Activated naive CD4-positive, alpha-beta T cell (primary cell): ENCODE measurements at regions not wholly inside any gene's neighbourhood (a gene's known extent, or its start where the extent isn't known, plus 50 kb on each side); places are given as distances from the start of the nearest gene placed in this dataset.

Experiments
- DNase-seq, 4 experiments: peaks; one replicate each; lab custom pipeline; 2025; lab: John Stamatoyannopoulos, UW

- no peak for DNase-seq
Observed at GRCh38 chr2:217193431-217194340, 333.8 kb upstream of the TNP1 start.

GRCh38 chr2:217192366-217192765, 332.5 kb upstream of the TNP1 start:
- no peak for DNase-seq

DNA sequence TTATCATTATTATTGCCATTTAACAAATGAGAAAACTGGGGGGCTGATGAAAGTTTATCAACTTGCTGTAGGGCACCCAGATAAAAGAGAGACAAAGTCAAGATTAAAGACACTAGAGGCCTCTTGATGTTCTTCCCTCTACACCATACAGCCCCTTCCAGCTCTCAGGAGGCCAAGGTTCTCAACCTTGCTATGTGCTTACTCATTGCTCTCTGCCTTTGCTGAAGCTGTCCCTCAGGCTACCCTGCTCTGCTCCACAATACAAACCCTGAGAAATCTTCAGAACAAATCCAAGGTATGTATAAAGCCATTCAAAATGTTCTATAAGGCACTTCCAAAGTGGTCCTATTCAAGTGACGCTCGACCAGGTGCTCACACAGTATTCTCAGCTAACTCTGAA, 329.9 kb upstream of the TNP1 start:
- no peak for DNase-seq

GRCh38 chr2:217189131-217189530, 329.3 kb upstream of the TNP1 start:
- no peak for DNase-seq

DNA sequence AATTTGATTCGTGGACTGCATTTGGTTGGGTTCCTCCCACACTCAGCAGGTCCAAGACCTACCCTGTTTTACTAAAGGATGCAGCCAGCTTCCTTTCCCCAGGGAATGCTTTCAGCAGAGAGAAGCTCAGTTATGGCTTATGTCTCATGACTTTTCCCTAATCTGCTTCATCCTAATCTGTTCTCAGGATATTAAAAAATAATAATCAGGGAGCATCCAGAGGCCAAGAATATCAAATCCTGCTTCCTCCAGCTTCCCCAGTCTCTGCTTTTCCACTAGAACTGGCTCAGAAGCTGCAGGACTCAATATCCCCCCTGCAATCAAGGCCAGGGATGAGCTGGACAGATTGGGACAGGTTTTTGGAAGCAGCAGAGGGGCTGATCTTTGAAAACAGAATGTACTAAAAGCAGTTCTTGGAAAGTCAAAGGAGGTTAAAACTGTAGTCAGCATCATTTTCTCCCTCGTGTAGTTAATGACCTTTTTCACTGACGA, 326.9 kb upstream of the TNP1 start:
- no peak for DNase-seq

DNA sequence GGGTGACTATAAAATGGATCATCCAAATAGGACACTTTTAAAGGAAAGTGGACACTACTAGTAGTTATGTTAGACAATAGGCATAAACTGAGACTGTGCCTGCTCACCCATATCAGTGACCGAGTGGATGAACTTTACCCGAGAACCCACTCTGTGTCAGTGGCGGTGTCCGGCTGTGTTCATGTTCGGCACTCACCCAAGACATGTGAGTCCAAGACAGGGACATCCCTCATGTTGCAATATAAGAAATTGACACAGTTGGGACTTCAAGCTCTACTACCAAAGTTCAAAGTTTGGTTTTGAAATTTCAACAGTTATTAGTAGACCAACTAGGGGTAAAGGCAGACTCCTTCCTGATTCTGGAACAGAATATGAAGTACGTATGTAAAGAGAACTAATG, 326.3 kb upstream of the TNP1 start:
- DNase-seq: no peak

GRCh38 chr2:217185265-217185995, 325.6 kb upstream of the TNP1 start:
- no peak for DNase-seq

- DNase-seq: no peak
Observed at GRCh38 chr2:217184242-217184641, 324.4 kb upstream of the TNP1 start.

- DNase-seq: no peak
Observed at GRCh38 chr2:217183471-217183870, 323.6 kb upstream of the TNP1 start.

DNA sequence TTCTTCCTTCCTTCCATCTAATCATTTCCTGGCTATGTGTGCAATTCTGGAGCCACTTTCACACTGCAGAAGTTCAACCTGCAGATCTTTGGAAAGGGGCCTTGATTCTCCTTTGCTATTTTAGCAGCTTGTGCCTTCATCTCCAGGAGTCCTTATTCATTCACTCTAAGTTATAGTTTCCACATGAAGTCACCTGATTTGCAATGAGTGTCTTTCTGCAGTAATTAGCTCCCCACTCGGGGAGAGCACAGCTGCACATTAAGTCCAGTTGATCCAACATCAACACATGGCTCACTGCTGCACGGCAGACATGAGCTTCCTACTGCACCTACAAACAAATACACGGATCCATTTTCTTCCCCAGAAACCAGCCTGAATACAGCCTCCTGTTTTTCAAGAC, 323.1 kb upstream of the TNP1 start:
- no peak for DNase-seq

DNA sequence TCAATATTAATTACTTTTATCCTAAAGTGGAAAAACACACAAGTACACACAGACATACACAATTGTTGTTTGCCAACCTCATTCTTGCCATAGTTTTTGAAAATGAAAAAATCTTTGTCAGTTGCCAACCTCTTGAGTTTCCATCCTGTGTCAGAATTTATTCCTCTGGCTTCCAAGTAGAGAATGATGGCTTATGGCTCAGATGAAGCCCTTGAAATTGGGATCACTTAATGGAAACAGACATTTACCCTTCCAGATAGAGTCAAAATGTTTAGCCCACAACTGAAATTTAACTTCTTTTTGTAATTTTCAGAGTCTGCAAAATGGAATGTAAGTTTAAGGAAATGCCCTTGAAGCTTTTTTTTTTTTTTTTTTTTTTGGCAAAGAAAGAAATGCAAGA, 321.6 kb upstream of the TNP1 start:
- no peak for DNase-seq

DNA sequence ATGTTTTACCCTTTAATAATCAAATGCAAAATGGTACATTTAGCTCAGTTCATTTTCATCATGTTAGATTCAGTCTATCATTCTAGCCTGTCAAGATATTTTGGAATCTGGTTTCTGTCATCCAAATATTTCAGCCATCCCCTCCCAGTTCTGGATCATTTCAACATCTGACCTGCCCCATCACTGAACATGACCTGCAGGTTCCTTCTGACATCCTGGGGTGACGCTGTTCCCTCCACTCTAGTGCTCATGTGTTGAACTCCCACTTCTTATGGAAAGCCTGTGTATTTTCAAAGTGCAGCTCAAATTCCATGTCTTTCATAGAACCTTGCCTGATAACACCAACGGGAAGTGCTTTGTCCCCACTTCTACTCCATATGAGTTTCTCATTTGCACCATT, 320.0 kb upstream of the TNP1 start:
- no peak for DNase-seq

- DNase-seq: no peak
Observed at GRCh38 chr2:217178341-217178740, 318.5 kb upstream of the TNP1 start.

DNA sequence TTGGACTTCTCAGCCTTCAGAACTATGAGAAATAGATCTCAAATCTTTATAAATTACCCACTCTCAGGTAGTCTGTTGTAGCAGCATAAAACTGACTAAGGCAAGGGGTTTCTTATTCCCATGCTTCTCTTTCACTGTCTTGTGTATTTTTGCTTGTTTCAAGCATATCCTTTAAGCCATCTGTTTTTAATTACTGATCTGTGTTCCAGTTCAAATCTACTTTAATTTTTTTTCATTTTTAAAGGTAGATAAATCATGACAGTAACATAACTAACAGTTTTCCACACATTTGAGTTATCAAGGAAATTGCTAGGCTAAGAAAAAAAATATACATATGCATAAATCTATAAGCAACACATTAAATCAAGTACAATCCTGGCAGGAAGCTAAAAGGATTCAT, 317.9 kb upstream of the TNP1 start:
- DNase-seq: no peak

GRCh38 chr2:217171874-217172273, 312.0 kb upstream of the TNP1 start:
- no peak for DNase-seq

GRCh38 chr2:217168496-217168895, 308.6 kb upstream of the TNP1 start:
- no peak for DNase-seq

- DNase-seq: no peak
Observed at GRCh38 chr2:217167531-217167930, 307.7 kb upstream of the TNP1 start.

- DNase-seq: no peak
Observed at GRCh38 chr2:217166241-217166850, 306.5 kb upstream of the TNP1 start.

DNA sequence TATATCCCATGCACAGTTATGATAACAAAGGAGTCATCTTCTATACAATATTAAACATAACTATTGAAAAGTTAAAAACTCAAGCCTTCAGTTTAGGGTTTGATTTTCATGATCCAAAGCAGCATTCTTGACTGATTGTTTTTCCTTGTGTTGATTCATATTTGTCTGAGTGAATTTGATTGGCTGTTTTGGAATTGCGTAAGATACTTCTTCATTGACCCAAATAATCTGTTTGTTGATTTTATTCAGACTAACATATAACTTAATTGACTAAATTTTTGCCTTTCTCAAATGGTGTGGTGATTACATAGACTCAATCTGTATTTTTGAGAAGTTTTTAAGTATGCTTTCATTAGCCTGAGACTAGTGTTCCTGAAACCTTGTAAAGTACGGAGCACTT, 305.7 kb upstream of the TNP1 start:
- DNase-seq: no peak

DNA sequence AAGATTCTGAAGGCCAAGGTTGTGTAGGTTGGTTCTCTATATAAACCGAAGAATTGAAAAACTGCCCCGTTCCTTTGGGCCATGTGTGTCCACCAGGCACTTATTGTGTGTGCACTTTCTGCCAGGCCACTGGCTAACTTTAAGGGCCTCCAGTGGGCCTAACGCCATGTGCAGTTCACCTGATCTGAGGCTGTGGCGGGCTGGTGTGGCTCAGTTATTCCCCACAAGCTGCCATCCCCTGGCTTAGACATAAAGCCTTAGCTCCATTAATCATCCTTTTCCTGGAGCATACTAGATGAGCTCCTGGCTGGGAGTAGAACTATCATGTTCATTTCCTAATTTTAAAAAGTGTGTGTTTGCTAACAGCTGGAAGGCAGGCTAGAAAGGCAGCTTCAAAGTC, 304.1 kb upstream of the TNP1 start:
- no peak for DNase-seq

- no peak for DNase-seq
Observed at GRCh38 chr2:217162533-217162932, 302.7 kb upstream of the TNP1 start.
